ENCODE measurements at regions not wholly inside any gene's neighbourhood (a gene's known extent, or its start where the extent isn't known, plus 50 kb on each side); places are given as distances from the start of the nearest gene placed in this dataset.

- no peaks in the 10 kb centered on the region for H3K36me3 ChIP-seq (ENCODE audit: control insufficient read depth in 2 of 3, insufficient read depth in 3 of 3, low read length in 3 of 3)
- H3K27me3 ChIP-seq (ENCODE audit: control insufficient read depth, insufficient read depth, low read length) = no peaks in the 10 kb centered on the region
- no peak for FAIRE-seq
- H3K9me3 ChIP-seq (ENCODE audit: control insufficient read depth in 2 of 3, insufficient read depth in 1 of 3, low read length in 3 of 3) = no peaks in the 10 kb centered on the region
- no peak overlapping the region for H3K27ac ChIP-seq (ENCODE audit: low read depth in 2 of 2, low read length in 2 of 2)
- TF ChIP-seq, protein P1, sequence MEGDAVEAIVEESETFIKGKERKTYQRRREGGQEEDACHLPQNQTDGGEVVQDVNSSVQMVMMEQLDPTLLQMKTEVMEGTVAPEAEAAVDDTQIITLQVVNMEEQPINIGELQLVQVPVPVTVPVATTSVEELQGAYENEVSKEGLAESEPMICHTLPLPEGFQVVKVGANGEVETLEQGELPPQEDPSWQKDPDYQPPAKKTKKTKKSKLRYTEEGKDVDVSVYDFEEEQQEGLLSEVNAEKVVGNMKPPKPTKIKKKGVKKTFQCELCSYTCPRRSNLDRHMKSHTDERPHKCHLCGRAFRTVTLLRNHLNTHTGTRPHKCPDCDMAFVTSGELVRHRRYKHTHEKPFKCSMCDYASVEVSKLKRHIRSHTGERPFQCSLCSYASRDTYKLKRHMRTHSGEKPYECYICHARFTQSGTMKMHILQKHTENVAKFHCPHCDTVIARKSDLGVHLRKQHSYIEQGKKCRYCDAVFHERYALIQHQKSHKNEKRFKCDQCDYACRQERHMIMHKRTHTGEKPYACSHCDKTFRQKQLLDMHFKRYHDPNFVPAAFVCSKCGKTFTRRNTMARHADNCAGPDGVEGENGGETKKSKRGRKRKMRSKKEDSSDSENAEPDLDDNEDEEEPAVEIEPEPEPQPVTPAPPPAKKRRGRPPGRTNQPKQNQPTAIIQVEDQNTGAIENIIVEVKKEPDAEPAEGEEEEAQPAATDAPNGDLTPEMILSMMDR (IDR thresholded peaks at IDR 0.05; ENCODE audit: borderline replicate concordance, extremely low read depth, insufficient read depth) = no peak
- H3K4me1 ChIP-seq (ENCODE audit: control insufficient read depth in 2 of 3, insufficient read depth in 2 of 3, low read depth in 1 of 3, low read length in 3 of 3) = no peaks in the 10 kb centered on the region
- no peak for DNase-seq
- H3K9ac ChIP-seq (ENCODE audit: low read length in 3 of 3) = no peak overlapping the region
- intact Hi-C loops (cut with DNase I) = no loop called here
- no peak overlapping the region for H3K4me3 ChIP-seq (ENCODE audit: low read length in 3 of 3)
Observed at GRCh38 chr6:122102026-122102425, 297.4 kb upstream of the HSF2 start.

GRCh38 chr6:122107256-122107852 is 292.1 kb upstream of the HSF2 start:
- intact Hi-C loops (cut with DNase I) = no loop called here
- FAIRE-seq = no peak
- H3K36me3 ChIP-seq (ENCODE audit: control insufficient read depth in 2 of 3, insufficient read depth in 3 of 3, low read length in 3 of 3) = no peaks in the 10 kb centered on the region
- H3K4me3 ChIP-seq (ENCODE audit: low read length in 3 of 3) = no peak overlapping the region
- DNase-seq = no peak
- no peaks in the 10 kb centered on the region for H3K27me3 ChIP-seq (ENCODE audit: control insufficient read depth, insufficient read depth, low read length)
- H3K4me1 ChIP-seq (ENCODE audit: control insufficient read depth in 2 of 3, insufficient read depth in 2 of 3, low read depth in 1 of 3, low read length in 3 of 3) = no peaks in the 10 kb centered on the region
- no peaks in the 10 kb centered on the region for H3K9me3 ChIP-seq (ENCODE audit: control insufficient read depth in 2 of 3, insufficient read depth in 1 of 3, low read length in 3 of 3)
- H3K27ac ChIP-seq (ENCODE audit: low read depth in 2 of 2, low read length in 2 of 2) = no peak overlapping the region
- H3K9ac ChIP-seq (ENCODE audit: low read length in 3 of 3) = no peak overlapping the region
- TF ChIP-seq, protein P1 (IDR thresholded peaks at IDR 0.05; ENCODE audit: borderline replicate concordance, extremely low read depth, insufficient read depth) = no peak

DNA sequence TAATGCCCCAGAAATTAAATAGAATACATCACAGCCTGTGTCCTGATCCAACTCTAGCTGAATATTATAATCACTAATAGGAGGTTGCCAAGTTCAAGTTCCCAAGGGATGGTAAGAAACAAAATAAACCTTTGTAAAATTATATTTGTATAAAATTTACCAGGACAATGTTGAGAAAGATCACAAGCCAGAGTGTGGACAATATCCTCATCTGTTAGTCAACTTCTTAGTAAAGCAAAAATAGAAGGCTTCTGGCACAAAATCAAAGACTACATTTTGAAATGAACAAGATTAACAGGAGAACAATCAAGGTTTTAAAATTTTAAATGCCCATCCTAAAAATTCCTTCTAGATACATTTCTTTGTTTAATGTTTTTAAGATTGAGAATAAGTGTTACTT is 290.4 kb upstream of the HSF2 start:
- FAIRE-seq (no peak), DNase-seq (no peak)
- TF ChIP-seq, protein P1 (IDR thresholded peaks at IDR 0.05; ENCODE audit: borderline replicate concordance, extremely low read depth, insufficient read depth) = no peak
- no peaks in the 10 kb centered on the region for H3K27me3 ChIP-seq (ENCODE audit: control insufficient read depth, insufficient read depth, low read length)
- no peaks in the 10 kb centered on the region for H3K4me1 ChIP-seq (ENCODE audit: control insufficient read depth in 2 of 3, insufficient read depth in 2 of 3, low read depth in 1 of 3, low read length in 3 of 3)
- H3K4me3 ChIP-seq (ENCODE audit: low read length in 3 of 3) = no peak overlapping the region
- intact Hi-C loops (cut with DNase I) = no loop called here
- no peak overlapping the region for H3K9ac ChIP-seq (ENCODE audit: low read length in 3 of 3)
- H3K36me3 ChIP-seq (ENCODE audit: control insufficient read depth in 2 of 3, insufficient read depth in 3 of 3, low read length in 3 of 3) = no peaks in the 10 kb centered on the region
- no peak overlapping the region for H3K27ac ChIP-seq (ENCODE audit: low read depth in 2 of 2, low read length in 2 of 2)
- H3K9me3 ChIP-seq (ENCODE audit: control insufficient read depth in 2 of 3, insufficient read depth in 1 of 3, low read length in 3 of 3) = no peaks in the 10 kb centered on the region

DNA sequence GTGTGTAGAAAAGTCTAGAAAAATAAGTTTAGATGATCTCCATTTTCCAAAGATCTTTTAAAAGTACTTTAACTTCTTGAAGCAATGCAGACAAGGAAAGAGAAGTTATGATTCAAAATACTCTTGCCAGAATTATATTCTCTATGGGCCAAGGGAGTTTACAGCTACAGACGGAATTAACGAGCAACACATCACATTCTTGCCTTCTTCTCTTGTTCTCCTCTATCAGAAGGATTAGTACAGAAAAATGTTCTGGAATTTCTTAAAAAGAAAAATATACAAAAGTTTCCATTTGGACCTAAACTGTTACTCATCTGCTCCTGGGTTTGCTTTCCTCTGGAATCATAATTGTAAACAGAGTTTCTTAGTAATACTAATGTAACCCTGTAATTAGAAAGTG is 284.7 kb upstream of the HSF2 start:
- no peak overlapping the region for H3K9ac ChIP-seq (ENCODE audit: low read length in 3 of 3)
- intact Hi-C loops (cut with DNase I) = no loop called here
- H3K27me3 ChIP-seq (ENCODE audit: control insufficient read depth, insufficient read depth, low read length) = no peaks in the 10 kb centered on the region
- DNase-seq (no peak), FAIRE-seq (no peak)
- TF ChIP-seq, protein P1 (IDR thresholded peaks at IDR 0.05; ENCODE audit: borderline replicate concordance, extremely low read depth, insufficient read depth) = no peak
- H3K9me3 ChIP-seq (ENCODE audit: control insufficient read depth in 2 of 3, insufficient read depth in 1 of 3, low read length in 3 of 3) = no peaks in the 10 kb centered on the region
- no peaks in the 10 kb centered on the region for H3K4me1 ChIP-seq (ENCODE audit: control insufficient read depth in 2 of 3, insufficient read depth in 2 of 3, low read depth in 1 of 3, low read length in 3 of 3)
- H3K36me3 ChIP-seq (ENCODE audit: control insufficient read depth in 2 of 3, insufficient read depth in 3 of 3, low read length in 3 of 3) = no peaks in the 10 kb centered on the region
- H3K27ac ChIP-seq (ENCODE audit: low read depth in 2 of 2, low read length in 2 of 2) = no peak overlapping the region
- no peak overlapping the region for H3K4me3 ChIP-seq (ENCODE audit: low read length in 3 of 3)
